ENCODE measurements at regions not wholly inside any gene's neighbourhood (a gene's known extent, or its start where the extent isn't known, plus 50 kb on each side); places are given as distances from the start of the nearest gene placed in this dataset.

DNA sequence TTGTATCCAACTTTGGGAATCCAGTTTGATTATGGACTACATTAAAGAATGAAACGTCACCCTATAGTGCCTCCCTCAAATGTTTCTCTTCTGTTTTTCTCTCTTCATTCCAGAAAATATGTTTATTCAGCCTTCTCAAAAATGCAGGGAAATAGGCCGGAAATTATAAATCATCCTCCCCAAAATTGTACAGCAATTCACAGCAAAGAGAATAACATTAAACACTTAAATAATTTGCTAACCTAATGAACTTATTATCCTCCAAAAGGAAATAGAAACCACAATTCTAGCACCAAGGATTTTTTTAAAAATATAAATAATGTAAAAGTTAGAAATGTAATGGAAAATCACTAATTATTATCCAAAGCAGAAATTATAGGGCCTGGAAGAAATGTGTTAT, 115.9 kb upstream of the CCNG1 start:
- TF ChIP-seq SP1 (IDR thresholded peaks at IDR 0.05) (no peak), FOXA1 (IDR thresholded peaks at IDR 0.05) (no peak), SUZ12 (IDR thresholded peaks at IDR 0.05) (no peak), LEF1 (IDR thresholded peaks at IDR 0.05; ENCODE audit: borderline replicate concordance) (no peak), ZNF384 (IDR thresholded peaks at IDR 0.05) (no peak), HDGF (IDR thresholded peaks at IDR 0.05; ENCODE audit: borderline replicate concordance) (no peak), ELF4 (IDR thresholded peaks at IDR 0.05) (no peak), L3MBTL2 (conservative IDR thresholded peaks at IDR 0.05) (no peak), ARNT (IDR thresholded peaks at IDR 0.05) (no peak)

All from HEK293T (cell line).